ENCODE measurements at regions not wholly inside any gene's neighbourhood (a gene's known extent, or its start where the extent isn't known, plus 50 kb on each side); places are given as distances from the start of the nearest gene placed in this dataset.

DNA sequence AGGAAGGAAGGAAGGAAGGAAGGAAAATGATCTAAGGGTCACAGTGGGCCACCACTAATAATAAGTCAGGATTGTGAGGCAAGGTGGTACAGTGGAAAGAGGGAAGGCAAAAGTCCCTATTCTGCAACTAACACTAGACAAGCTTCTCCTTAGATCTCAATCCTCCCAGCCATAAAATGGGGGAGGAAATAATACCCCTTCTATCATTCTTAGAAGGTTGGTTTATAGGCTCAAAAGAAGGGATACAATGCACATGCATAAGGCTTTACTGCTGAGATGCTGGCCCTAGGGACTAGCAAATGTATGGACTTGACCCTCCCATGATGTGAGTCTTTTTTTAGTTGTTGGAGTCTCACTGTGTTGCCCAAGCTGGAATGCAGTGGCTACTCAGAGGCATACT, 167.7 kb upstream of the ZNF507 start:
- no peak overlapping the region for H3K27ac Mint-ChIP-seq
- TF ChIP-seq, protein P1, sequence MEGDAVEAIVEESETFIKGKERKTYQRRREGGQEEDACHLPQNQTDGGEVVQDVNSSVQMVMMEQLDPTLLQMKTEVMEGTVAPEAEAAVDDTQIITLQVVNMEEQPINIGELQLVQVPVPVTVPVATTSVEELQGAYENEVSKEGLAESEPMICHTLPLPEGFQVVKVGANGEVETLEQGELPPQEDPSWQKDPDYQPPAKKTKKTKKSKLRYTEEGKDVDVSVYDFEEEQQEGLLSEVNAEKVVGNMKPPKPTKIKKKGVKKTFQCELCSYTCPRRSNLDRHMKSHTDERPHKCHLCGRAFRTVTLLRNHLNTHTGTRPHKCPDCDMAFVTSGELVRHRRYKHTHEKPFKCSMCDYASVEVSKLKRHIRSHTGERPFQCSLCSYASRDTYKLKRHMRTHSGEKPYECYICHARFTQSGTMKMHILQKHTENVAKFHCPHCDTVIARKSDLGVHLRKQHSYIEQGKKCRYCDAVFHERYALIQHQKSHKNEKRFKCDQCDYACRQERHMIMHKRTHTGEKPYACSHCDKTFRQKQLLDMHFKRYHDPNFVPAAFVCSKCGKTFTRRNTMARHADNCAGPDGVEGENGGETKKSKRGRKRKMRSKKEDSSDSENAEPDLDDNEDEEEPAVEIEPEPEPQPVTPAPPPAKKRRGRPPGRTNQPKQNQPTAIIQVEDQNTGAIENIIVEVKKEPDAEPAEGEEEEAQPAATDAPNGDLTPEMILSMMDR (IDR thresholded peaks at IDR 0.05; ENCODE audit: unreplicated experiment), result no peak
- no peaks in the 10 kb centered on the region for H3K9me3 Mint-ChIP-seq (ENCODE audit: low read depth)
- H3K4me3 Mint-ChIP-seq (ENCODE audit: low read depth), result no peak overlapping the region
- no peaks in the 10 kb centered on the region for H3K36me3 Mint-ChIP-seq (ENCODE audit: insufficient read depth)
- DNase-seq (ENCODE audit: low spot score, unreplicated experiment), result no peak
- H3K27me3 Mint-ChIP-seq, result peaks cover 20% of the 10 kb centered on the region
- H3K4me1 Mint-ChIP-seq (ENCODE audit: low read depth), result peaks cover 7% of the 10 kb centered on the region

DNA sequence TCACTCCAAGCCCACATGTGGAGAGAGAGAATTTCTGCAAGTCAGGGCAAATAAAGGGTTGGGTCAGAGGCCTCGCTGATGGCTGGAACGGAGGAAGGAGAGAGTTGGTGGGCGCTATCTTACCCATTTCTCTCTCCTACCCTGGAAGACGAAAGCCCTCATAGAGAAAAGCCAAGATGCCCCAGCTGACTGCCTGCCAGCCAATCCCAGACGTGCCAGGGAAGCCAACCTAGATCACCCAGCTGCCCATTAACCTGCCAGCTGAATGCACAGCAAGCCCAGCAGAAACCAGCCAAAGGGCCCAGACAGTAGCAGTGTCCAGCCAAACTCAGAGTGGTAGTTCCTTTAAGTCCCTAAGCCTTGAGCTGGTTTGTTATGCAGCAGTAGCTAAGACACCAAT, 167.0 kb upstream of the ZNF507 start:
- peaks cover 4% of the 10 kb centered on the region for H3K4me1 Mint-ChIP-seq (ENCODE audit: low read depth)
- H3K27me3 Mint-ChIP-seq, result peaks cover 20% of the 10 kb centered on the region
- H3K27ac Mint-ChIP-seq, result no peak overlapping the region
- no peaks in the 10 kb centered on the region for H3K36me3 Mint-ChIP-seq (ENCODE audit: insufficient read depth)
- TF ChIP-seq, protein P1 (IDR thresholded peaks at IDR 0.05; ENCODE audit: unreplicated experiment), result no peak
- H3K9me3 Mint-ChIP-seq (ENCODE audit: low read depth), result no peaks in the 10 kb centered on the region
- DNase-seq (ENCODE audit: low spot score, unreplicated experiment), result no peak
- H3K4me3 Mint-ChIP-seq (ENCODE audit: low read depth), result no peak overlapping the region

DNA sequence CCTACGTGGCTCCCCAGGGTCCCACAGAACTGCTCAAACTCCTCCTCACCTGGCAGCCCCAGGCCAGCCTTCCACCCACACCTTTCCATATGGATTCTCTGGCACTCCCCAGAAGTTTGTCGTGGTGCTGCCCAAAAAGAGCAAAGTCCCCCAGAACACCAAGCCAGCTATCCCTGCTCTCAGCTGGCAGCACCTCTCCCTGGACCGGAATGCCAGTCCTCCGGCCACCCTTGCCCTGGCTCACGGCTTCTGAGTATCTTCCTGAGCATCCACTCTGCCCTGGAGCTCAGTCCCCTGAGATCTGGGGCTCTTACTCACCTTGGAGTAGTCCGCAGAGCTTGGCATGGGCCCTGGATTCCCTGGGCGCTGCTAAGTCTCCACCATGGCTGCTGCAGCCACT, 166.5 kb upstream of the ZNF507 start:
- Mint-ChIP-seq H3K9me3 (ENCODE audit: low read depth) (no peaks in the 10 kb centered on the region), H3K27ac (no peak overlapping the region), H3K4me3 (ENCODE audit: low read depth) (no peak overlapping the region), H3K27me3 (peaks cover 20% of the 10 kb centered on the region), H3K4me1 (ENCODE audit: low read depth) (peaks cover 4% of the 10 kb centered on the region), H3K36me3 (ENCODE audit: insufficient read depth) (no peaks in the 10 kb centered on the region)
- TF ChIP-seq, protein P1 (IDR thresholded peaks at IDR 0.05; ENCODE audit: unreplicated experiment), result no peak
- DNase-seq (ENCODE audit: low spot score, unreplicated experiment), result no peak

DNA sequence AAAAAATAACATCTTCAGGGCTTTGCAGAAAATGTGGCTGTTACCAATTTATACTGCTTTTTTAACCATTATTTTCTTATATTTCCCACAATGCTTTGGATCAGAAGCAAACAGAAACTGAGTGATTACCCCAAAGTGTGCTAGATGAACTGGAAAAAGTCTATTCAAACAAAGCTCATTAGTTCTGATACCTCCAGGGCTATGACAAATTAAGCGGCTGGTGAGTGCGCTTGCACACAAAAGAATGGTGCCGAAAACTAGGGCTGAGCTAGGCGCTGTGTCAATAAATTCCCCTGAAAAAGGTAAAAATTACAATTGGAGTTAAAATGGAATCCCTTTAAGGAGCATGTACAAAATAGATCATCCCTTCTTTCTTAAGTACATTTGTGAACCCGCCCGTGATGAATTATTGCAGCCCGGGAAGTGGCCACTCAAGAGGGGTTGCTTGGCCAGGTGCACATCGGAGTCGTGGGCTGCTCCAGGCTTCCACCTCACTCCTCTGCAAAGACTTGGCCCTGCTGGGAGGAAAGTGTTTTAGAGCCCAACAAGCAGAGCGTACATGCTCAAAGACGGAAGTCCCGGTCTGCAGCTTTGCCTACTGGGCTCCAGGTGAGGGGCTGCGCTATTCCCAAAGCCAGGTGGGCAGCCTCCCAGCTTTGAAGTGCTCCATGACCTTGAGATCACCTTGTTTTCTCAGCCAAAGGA, 164.0 kb upstream of the ZNF507 start:
- H3K9me3 Mint-ChIP-seq (ENCODE audit: low read depth), result no peaks in the 10 kb centered on the region
- TF ChIP-seq, protein P1 (IDR thresholded peaks at IDR 0.05; ENCODE audit: unreplicated experiment), result no peak
- DNase-seq (ENCODE audit: low spot score, unreplicated experiment), result no peak
- no peaks in the 10 kb centered on the region for H3K36me3 Mint-ChIP-seq (ENCODE audit: insufficient read depth)
- H3K27ac Mint-ChIP-seq, result no peak overlapping the region
- no peak overlapping the region for H3K4me3 Mint-ChIP-seq (ENCODE audit: low read depth)
- peaks cover 4% of the 10 kb centered on the region for H3K4me1 Mint-ChIP-seq (ENCODE audit: low read depth)
- peaks cover 13% of the 10 kb centered on the region for H3K27me3 Mint-ChIP-seq

DNA sequence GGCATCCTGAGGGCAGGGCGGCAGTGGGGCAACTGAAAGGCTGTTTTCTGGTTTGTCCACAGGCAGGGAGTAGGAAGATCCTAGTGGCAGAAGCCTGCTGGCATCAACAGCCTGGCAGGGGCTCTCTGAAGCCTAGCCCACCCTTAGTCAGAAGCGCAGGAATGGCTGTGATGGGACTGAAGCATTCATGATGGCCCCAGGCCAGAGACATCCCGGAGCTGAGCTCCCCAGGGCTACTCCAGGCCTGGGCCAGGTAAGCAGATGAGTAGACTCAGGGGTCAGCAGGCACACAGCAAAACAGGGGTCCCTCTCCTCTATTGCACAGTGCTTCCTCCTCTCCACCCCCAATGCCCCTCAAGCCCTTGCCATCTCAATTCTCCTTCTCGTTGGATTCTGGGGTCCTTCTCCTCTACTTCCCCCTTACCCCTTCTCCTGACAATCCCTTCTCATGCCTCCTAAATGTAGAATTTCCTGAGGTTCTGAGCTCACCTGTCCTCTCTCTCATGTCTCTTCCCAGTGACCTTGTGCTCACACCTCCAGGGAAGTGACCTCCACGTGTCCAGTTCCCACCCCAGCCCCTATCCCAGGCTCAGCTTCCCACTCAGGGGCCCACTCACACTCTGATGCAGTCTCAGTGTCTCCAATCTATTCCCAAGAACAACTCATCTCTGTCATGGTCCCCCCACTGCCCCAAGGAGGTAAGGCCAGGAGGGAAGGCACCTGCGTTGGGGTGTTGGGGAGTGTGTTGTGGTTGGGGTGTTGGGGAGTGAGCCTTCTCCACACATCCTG, 158.7 kb upstream of the ZNF507 start:
- H3K4me3 Mint-ChIP-seq (ENCODE audit: low read depth), result no peak overlapping the region
- H3K27ac Mint-ChIP-seq, result no peak overlapping the region
- no peaks in the 10 kb centered on the region for H3K36me3 Mint-ChIP-seq (ENCODE audit: insufficient read depth)
- DNase-seq (ENCODE audit: low spot score, unreplicated experiment), result no peak
- H3K4me1 Mint-ChIP-seq (ENCODE audit: low read depth), result no peaks in the 10 kb centered on the region
- no peaks in the 10 kb centered on the region for H3K9me3 Mint-ChIP-seq (ENCODE audit: low read depth)
- TF ChIP-seq, protein P1 (IDR thresholded peaks at IDR 0.05; ENCODE audit: unreplicated experiment), result no peak
- H3K27me3 Mint-ChIP-seq, result peaks cover 40% of the 10 kb centered on the region
